OCI-LY1 (cell line): ENCODE measurements at regions not wholly inside any gene's neighbourhood (a gene's known extent, or its start where the extent isn't known, plus 50 kb on each side); places are given as distances from the start of the nearest gene placed in this dataset.

Experiments used
- CTCF ChIP-seq: fragments of 200-600 bp; sonication (generic), shearing (Covaris generic); IDR thresholded peaks from 2 replicates; pipeline ENCODE4 v1.5.1; 2017; ENCODE audit warnings: mild to moderate bottlenecking, antibody characterized with exemption, low read length, moderate library complexity, mixed read lengths
- EZH2 ChIP-seq: fragments of 200-600 bp; sonication (generic), shearing (Covaris generic); IDR thresholded peaks from 2 replicates; pipeline ENCODE4 v1.8.0; 2017; ENCODE audit warnings: borderline replicate concordance, mixed run types, mild to moderate bottlenecking, antibody characterized with exemption, low read length, moderate library complexity, mixed read lengths

DNA sequence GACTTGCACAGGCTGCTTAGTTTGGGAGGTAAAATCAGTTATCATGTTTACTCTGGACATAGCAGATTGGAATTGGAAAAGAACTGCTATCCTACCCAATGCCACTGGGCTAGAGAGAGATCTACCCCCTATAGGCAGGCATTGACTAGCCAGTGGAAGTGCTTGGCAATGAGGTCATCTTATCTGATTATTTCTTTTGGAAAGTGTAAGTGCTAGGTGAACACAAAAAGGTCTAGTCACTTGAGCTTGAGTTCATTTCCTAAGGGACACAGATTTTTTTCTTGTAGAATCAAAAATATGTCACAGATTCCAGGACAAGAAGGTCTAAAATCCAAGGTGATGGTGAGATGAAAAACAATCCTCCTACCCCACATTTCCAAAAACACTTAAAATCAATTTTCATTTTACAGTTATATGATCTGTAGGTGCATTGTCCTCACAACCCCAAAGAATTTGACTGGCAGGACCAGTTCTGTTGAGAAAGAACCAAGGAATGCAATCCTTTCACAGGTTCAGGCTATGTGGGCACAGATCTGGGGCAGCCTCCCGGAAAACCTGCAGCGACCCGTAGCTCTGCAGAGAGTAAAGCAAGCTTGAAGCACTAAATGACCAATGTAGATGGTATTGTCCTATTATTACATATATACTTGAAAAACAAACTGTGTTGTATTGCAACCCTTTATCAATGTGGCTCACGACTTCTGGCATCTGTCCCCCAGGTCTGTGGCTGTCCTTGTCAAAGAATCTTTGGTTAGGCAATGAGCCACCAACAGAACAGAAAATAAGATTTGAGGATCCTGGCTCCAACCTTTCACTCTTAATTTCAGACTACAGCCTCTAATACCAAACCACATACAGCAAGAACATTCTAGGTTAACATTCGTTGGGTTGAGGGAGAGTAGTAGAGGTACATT, 67.3 kb upstream of the ADTRP start:
- TF ChIP-seq CTCF, result no peak
- no peak for TF ChIP-seq EZH2
